A673 (cell line): ENCODE measurements at regions not wholly inside any gene's neighbourhood (a gene's known extent, or its start where the extent isn't known, plus 50 kb on each side); places are given as distances from the start of the nearest gene placed in this dataset.

ENCODE experiments used
- BruUV-seq: library from RNA; stranded (reverse); fragments of 400-500 nt; replicated peaks from 2 replicates; lab custom pipeline; 2021; lab: Mats Ljungman, UMichigan
- CTCF ChIA-PET: fragments of 300-600 bp; sonication (Branson Sonifier 250); formaldehyde crosslinking; loops from one replicate; lab custom pipeline; 2022; ENCODE audit warnings: antibody characterized with exemption; lab: Charles Lee
- POLR2A ChIA-PET: fragments of 300-600 bp; sonication (Branson Sonifier 250); formaldehyde crosslinking; loops from one replicate; lab custom pipeline; 2022; ENCODE audit warnings: antibody characterized with exemption; ENCODE audit not compliant: low non-redundant PET; lab: Charles Lee
- DNase-seq: peaks from one replicate; pipeline ENCODE4 v3.0.0-alpha.2; 2015; ENCODE audit warnings: low spot score
- H3K27ac ChIP-seq: fragments of 200-600 bp; sonication (generic); 2 replicates; pipeline ENCODE4 v1.5.1; 2016; ENCODE audit warnings: mixed run types, low read depth, mild to moderate bottlenecking, mixed read lengths, antibody characterized with exemption, low read length; ENCODE audit not compliant: poor library complexity, severe bottlenecking
- H3K27me3 ChIP-seq: fragments of 200-600 bp; sonication (generic); replicated peaks from 2 replicates; pipeline ENCODE4 v1.6.1; 2017; ENCODE audit warnings: mixed run types, low read depth, mild to moderate bottlenecking, mixed read lengths, antibody characterized with exemption, low read length; ENCODE audit not compliant: insufficient read depth, poor library complexity
- H3K36me3 ChIP-seq: fragments of 200-600 bp; sonication (generic); 2 replicates; pipeline ENCODE4 v1.6.1; 2016; ENCODE audit warnings: mixed run types, mild to moderate bottlenecking, mixed read lengths, antibody characterized with exemption, low read length; ENCODE audit not compliant: insufficient read depth, poor library complexity, severe bottlenecking
- H3K4me1 ChIP-seq: fragments of 200-600 bp; sonication (generic); 2 replicates; pipeline ENCODE4 v1.6.1; 2017; ENCODE audit warnings: mixed run types, mild to moderate bottlenecking, mixed read lengths, antibody characterized with exemption, low read length; ENCODE audit not compliant: insufficient read depth, poor library complexity, severe bottlenecking
- H3K4me3 ChIP-seq: fragments of 200-600 bp; sonication (generic); 2 replicates; pipeline ENCODE4 v1.5.1; 2016; ENCODE audit warnings: low read depth, mixed run types, mild to moderate bottlenecking, mixed read lengths, low read length; ENCODE audit not compliant: poor library complexity, severe bottlenecking
- H3K9me3 ChIP-seq: fragments of 200-600 bp; sonication (generic); 2 replicates; pipeline ENCODE4 v1.6.1; 2016; ENCODE audit warnings: mixed run types, low read depth, mild to moderate bottlenecking, mixed read lengths, antibody characterized with exemption, low read length; ENCODE audit not compliant: poor library complexity, severe bottlenecking
- CTCF ChIP-seq: fragments of 300-800, 200-600 bp; sonication (generic); conservative IDR thresholded peaks from 2 replicates; pipeline ENCODE4 v1.5.1; 2017; ENCODE audit warnings: low read depth, mild to moderate bottlenecking, antibody characterized with exemption, low read length, moderate library complexity, mixed read lengths
- EZH2 ChIP-seq: fragments of 200-600 bp; sonication (generic); IDR thresholded peaks from 2 replicates; pipeline ENCODE4 v1.6.1; 2017; ENCODE audit warnings: borderline replicate concordance, low read depth, mild to moderate bottlenecking, mixed read lengths, antibody characterized with exemption, low read length; ENCODE audit not compliant: poor library complexity, severe bottlenecking
- intact Hi-C: fragments of 100-400 bp; cut with micrococcal nuclease; formaldehyde crosslinking; loops from one replicate; pipeline ENCODE4 v1.10.0; 2022; ENCODE audit not compliant: unreplicated experiment

- TF ChIP-seq CTCF, result no peak
- TF ChIP-seq EZH2, result no peak
- no peaks in the 10 kb centered on the region for H3K36me3 ChIP-seq
- H3K4me1 ChIP-seq, result no peaks in the 10 kb centered on the region
- H3K9me3 ChIP-seq, result no peaks in the 10 kb centered on the region
- peak; percentile 19 for DNase-seq
- no peak overlapping the region for H3K4me3 ChIP-seq
- POLR2A ChIA-PET, result no interaction called here
- intact Hi-C loops, result no loop called here
- no TSS peak for BruUV-seq
- no peaks in the 10 kb centered on the region for H3K27me3 ChIP-seq
- CTCF ChIA-PET, result no interaction called here
- no peak overlapping the region for H3K27ac ChIP-seq
Observed at GRCh38 chrX:125089761-125090445, 229.8 kb upstream of the TEX13C start.

GRCh38 chrX:125093852-125094251 lies 225.8 kb upstream of the TEX13C start:
- no peak for DNase-seq
- Histone ChIP-seq H3K4me3 (no peak overlapping the region), H3K9me3 (no peaks in the 10 kb centered on the region), H3K27me3 (no peaks in the 10 kb centered on the region), H3K4me1 (no peaks in the 10 kb centered on the region), H3K27ac (no peak overlapping the region), H3K36me3 (no peaks in the 10 kb centered on the region)
- intact Hi-C loops, result no loop called here
- CTCF ChIA-PET, result no interaction called here
- POLR2A ChIA-PET, result no interaction called here
- BruUV-seq, result no TSS peak
- TF ChIP-seq EZH2 (no peak), CTCF (no peak)

GRCh38 chrX:125094901-125095300 lies 224.8 kb upstream of the TEX13C start:
- Histone ChIP-seq H3K9me3 (no peaks in the 10 kb centered on the region), H3K27ac (no peak overlapping the region), H3K4me3 (no peak overlapping the region), H3K4me1 (no peaks in the 10 kb centered on the region), H3K27me3 (no peaks in the 10 kb centered on the region), H3K36me3 (no peaks in the 10 kb centered on the region)
- no peak for TF ChIP-seq EZH2
- no peak for TF ChIP-seq CTCF
- POLR2A ChIA-PET, result no interaction called here
- intact Hi-C loops, result no loop called here
- BruUV-seq, result no TSS peak
- DNase-seq, result no peak
- CTCF ChIA-PET, result no interaction called here
